HepG2 (cell line): ENCODE measurements at regions not wholly inside any gene's neighbourhood (a gene's known extent, or its start where the extent isn't known, plus 50 kb on each side); places are given as distances from the start of the nearest gene placed in this dataset.

Experiments used
- ATAC-seq: fragments of 200-7000 bp; cut with Tn5 transposase; 3 replicates; pipeline ENCODE4 v1.9.1; 2020; ENCODE audit warnings: mild to moderate bottlenecking, moderate library complexity
- BruUV-seq: library from RNA; stranded (reverse); fragments of 400-500 nt; replicated peaks from 2 replicates; lab custom pipeline; 2021; lab: Mats Ljungman, UMichigan
- CTCF ChIA-PET: fragments of 300-600 bp; formaldehyde crosslinking; extraction: SDS; loops from one replicate; lab custom pipeline; 2021; ENCODE audit warnings: low total read pairs, inconsistent platforms, low intra/inter-chr PET ratio; lab: Yijun Ruan, JAX
- POLR2A ChIA-PET: fragments of 350-600 bp; sonication (Branson Sonifier 250); formaldehyde crosslinking; loops from one replicate; lab custom pipeline; 2020; ENCODE audit warnings: antibody characterized with exemption, inconsistent platforms; lab: Yijun Ruan, JAX
- DNase-seq: peaks from one replicate; pipeline ENCODE4 v3.0.0-alpha.2; 2015; ENCODE audit warnings: low spot score
- FAIRE-seq: peaks from 3 replicates; lab custom pipeline; 2011; peaks lifted over from hg19 to GRCh38; lab: Jason Lieb, UNC
- H2AFZ ChIP-seq: one replicate; pipeline ENCODE4 v1.6.1; 2011; ENCODE audit warnings: low read length, inconsistent platforms
- H3K27ac ChIP-seq: fragments of 300-600 bp; 3 replicates; pipeline ENCODE4 v1.8.0; 2011; ENCODE audit warnings: mixed run types, mild to moderate bottlenecking, mixed read lengths, low read length, inconsistent platforms; ENCODE audit not compliant: insufficient read depth; ENCODE audit errors: extremely low read length
- H3K27me3 ChIP-seq, 2 experiments: fragments of 200-600 bp in 1 of 2; 2 replicates in 1 of 2; 3 replicates in 1 of 2; pipeline versions ENCODE4 v1.6.0 to v1.8.0; 2011; ENCODE audit warnings: low read length in 2 of 2, mild to moderate bottlenecking in 2 of 2, moderate library complexity in 2 of 2, inconsistent platforms in 1 of 2; ENCODE audit not compliant: insufficient read depth in 2 of 2, control insufficient read depth in 1 of 2
- H3K36me3 ChIP-seq, 2 experiments: fragments of 200-600 bp in 1 of 2; replicated peaks in 1 of 2; 2 replicates in 1 of 2; 3 replicates in 1 of 2; pipeline versions ENCODE4 v1.5.1 to v1.8.0; 2011; ENCODE audit warnings: low read length in 2 of 2, inconsistent platforms in 1 of 2; ENCODE audit not compliant: insufficient read depth in 2 of 2, control insufficient read depth in 1 of 2
- H3K4me1 ChIP-seq: 2 replicates; pipeline ENCODE4 v1.5.1; 2012; ENCODE audit warnings: low read length, inconsistent platforms; ENCODE audit not compliant: insufficient read depth
- H3K4me2 ChIP-seq: 2 replicates; pipeline ENCODE4 v1.6.0; 2011; ENCODE audit warnings: low read depth, low read length, inconsistent platforms
- H3K4me3 ChIP-seq, 3 experiments: fragments of 200-600 bp in 1 of 3; sonication (generic), shearing (Covaris generic) in 1 of 3; replicated peaks in 1 of 3; 2 replicates each; pipeline ENCODE4 v1.5.1; 2011 to 2016; ENCODE audit warnings: low read length in 3 of 3, inconsistent platforms in 2 of 3, low read depth in 2 of 3, mild to moderate bottlenecking in 2 of 3, control low read depth in 1 of 3, mixed read lengths in 1 of 3; ENCODE audit not compliant: insufficient read depth in 1 of 3
- H3K79me2 ChIP-seq: one replicate; pipeline ENCODE4 v1.6.1; 2011; ENCODE audit warnings: low read length, inconsistent platforms; ENCODE audit not compliant: insufficient read depth
- H3K9ac ChIP-seq: 2 replicates; pipeline ENCODE4 v1.6.0; 2011; ENCODE audit warnings: mild to moderate bottlenecking, low read depth, low read length, inconsistent platforms; ENCODE audit not compliant: insufficient read depth
- H3K9me3 ChIP-seq: 2 replicates; pipeline ENCODE4 v1.5.1; 2012; ENCODE audit warnings: mild to moderate bottlenecking, low read length
- H4K20me1 ChIP-seq: 2 replicates; pipeline ENCODE4 v1.6.0; 2011; ENCODE audit warnings: inconsistent platforms, mild to moderate bottlenecking, low read length, moderate library complexity; ENCODE audit not compliant: insufficient read depth
- CCDC6 ChIP-seq: sonication (generic); formaldehyde crosslinking; IDR thresholded peaks from 2 replicates; pipeline ENCODE4 v1.8.1; 2022; ENCODE audit warnings: mild to moderate bottlenecking, missing genetic modification reagents, moderate library complexity
- EED ChIP-seq: sonication (generic); formaldehyde crosslinking; IDR thresholded peaks from 2 replicates; pipeline ENCODE4 v1.5.0; 2020; ENCODE audit warnings: mild to moderate bottlenecking, missing genetic modification reagents
- MAF1 ChIP-seq: sonication (generic); formaldehyde crosslinking; IDR thresholded peaks from 2 replicates; pipeline ENCODE4 v1.5.0; 2020; ENCODE audit warnings: missing genetic modification reagents, borderline replicate concordance
- MTF2 ChIP-seq: sonication (generic); formaldehyde crosslinking; IDR thresholded peaks from 2 replicates; pipeline ENCODE4 v1.5.0; 2020; ENCODE audit warnings: missing genetic modification reagents, borderline replicate concordance
- SUZ12 ChIP-seq: fragments of 150-350 bp; IDR thresholded peaks from 2 replicates; pipeline ENCODE4 v1.6.1; 2014; ENCODE audit warnings: low read depth, low read length
- TCF7L2 ChIP-seq: IDR thresholded peaks from 2 replicates; pipeline ENCODE4 v1.6.1; 2011; ENCODE audit warnings: mild to moderate bottlenecking, low read depth, low read length, moderate library complexity
- ZNF138 ChIP-seq: sonication (generic); formaldehyde crosslinking; IDR thresholded peaks from 2 replicates; pipeline ENCODE4 v1.5.0; 2020; ENCODE audit warnings: mild to moderate bottlenecking, low read depth, missing genetic modification reagents
- ZNF326 ChIP-seq: sonication (generic); formaldehyde crosslinking; IDR thresholded peaks from 2 replicates; pipeline ENCODE4 v1.4.0; 2020; ENCODE audit warnings: missing genetic modification reagents, borderline replicate concordance
- ZNF44 ChIP-seq: sonication (generic); formaldehyde crosslinking; IDR thresholded peaks from 2 replicates; pipeline ENCODE4 v1.5.1; 2020; ENCODE audit warnings: mild to moderate bottlenecking, missing genetic modification reagents
- ZNF768 ChIP-seq: sonication (generic); formaldehyde crosslinking; IDR thresholded peaks from 2 replicates; pipeline ENCODE4 v1.4.0; 2020; ENCODE audit warnings: missing genetic modification reagents
- ZNF775 ChIP-seq: sonication (generic); formaldehyde crosslinking; IDR thresholded peaks from 2 replicates; pipeline ENCODE4 v1.4.0; 2020; ENCODE audit warnings: missing genetic modification reagents, mild to moderate bottlenecking, moderate library complexity, borderline replicate concordance
- WGBS: methylation state at CpG from one replicate; pipeline ENCODE4 v1.1.6; 2017; ENCODE audit warnings: low lambda C conversion rate; 5-methylcytosine and 5-hydroxymethylcytosine counted together
- in situ Hi-C: cut with HindIII; loops from 2 replicates; pipeline ENCODE4 v1.10.0; 2017; ENCODE audit warnings: low pct_unique_long_range_greater_than_20kb; ENCODE audit not compliant: extremely low pct_ligation_motif_present
- intact Hi-C: fragments of 100-400 bp; cut with micrococcal nuclease; formaldehyde crosslinking; loops from one replicate; pipeline ENCODE4 v1.10.0; 2022; ENCODE audit not compliant: unreplicated experiment

GRCh38 chr20:60941379-60941778 lies 310.7 kb upstream of the CDH4 start:
- Histone ChIP-seq H4K20me1 (no peaks in the 10 kb centered on the region), H3K79me2 (no peaks in the 10 kb centered on the region), H3K4me1 (no peaks in the 10 kb centered on the region), H3K36me3 (no peaks in the 10 kb centered on the region), H3K27ac (no peak overlapping the region), H3K4me3 (no peak overlapping the region)
- no peak for FAIRE-seq
- intact Hi-C loops, result no loop called here
- BruUV-seq, result no TSS peak
- POLR2A ChIA-PET, result no interaction called here
- WGBS, result 46% methylated on average over 6 of the region's 6 CpGs
- CTCF ChIA-PET, result no interaction called here
- no peak for ATAC-seq
- TF ChIP-seq ZNF138 (no peak), EED (CRISPR knock-in tag) (no peak), SUZ12 (no peak)
- TF ChIP-seq, all 625 proteins: peak for 0
- DNase-seq, result no peak
- H2AFZ ChIP-seq, result no peak overlapping the region
- H3K4me2 ChIP-seq, result no peak overlapping the region
- peaks cover 55% of the 10 kb centered on the region for H3K9me3 ChIP-seq
- no peaks in the 10 kb centered on the region for H3K27me3 ChIP-seq
- in situ Hi-C loops, result no loop called here
- H3K9ac ChIP-seq, result no peak overlapping the region

GRCh38 chr20:60947819-60948218 lies 304.2 kb upstream of the CDH4 start:
- H3K9me3 ChIP-seq, result peaks cover 80% of the 10 kb centered on the region
- H3K9ac ChIP-seq, result no peak overlapping the region
- no peaks in the 10 kb centered on the region for H3K36me3 ChIP-seq
- in situ Hi-C loops, result no loop called here
- DNase-seq (no peak), FAIRE-seq (no peak), ATAC-seq (no peak)
- CTCF ChIA-PET, result no interaction called here
- no peaks in the 10 kb centered on the region for H3K4me1 ChIP-seq
- H3K27me3 ChIP-seq, result no peaks in the 10 kb centered on the region
- no peaks in the 10 kb centered on the region for H3K79me2 ChIP-seq
- no peak overlapping the region for H3K27ac ChIP-seq
- TF ChIP-seq MTF2 (CRISPR knock-in tag), result no peak
- no peak for TF ChIP-seq ZNF775 (CRISPR knock-in tag)
- no peak for TF ChIP-seq CCDC6 (CRISPR knock-in tag)
- TF ChIP-seq ZNF326 (CRISPR knock-in tag), result no peak
- TF ChIP-seq MAF1 (CRISPR knock-in tag), result no peak
- no peak for TF ChIP-seq ZNF44 (CRISPR knock-in tag)
- no peak for TF ChIP-seq TCF7L2
- no peak for TF ChIP-seq ZNF768
- no peaks in the 10 kb centered on the region for H4K20me1 ChIP-seq
- no peak overlapping the region for H3K4me2 ChIP-seq
- no peak overlapping the region for H2AFZ ChIP-seq
- POLR2A ChIA-PET, result no interaction called here
- 20% methylated on average over 6 of the region's 7 CpGs for WGBS
- H3K4me3 ChIP-seq, result no peak overlapping the region
- no TSS peak for BruUV-seq
- intact Hi-C loops, result no loop called here
